NCI-H2171 treated with DMSO at 0.1 percent for 48 hours (cell line): ENCODE measurements at regions not wholly inside any gene's neighbourhood (a gene's known extent, or its start where the extent isn't known, plus 50 kb on each side); places are given as distances from the start of the nearest gene placed in this dataset.
"Not testable (repeated sequence)": the region's sequence is repeated elsewhere in the genome, so short reads cannot be mapped to it uniquely, and the experiment has no call there.

ENCODE experiments used
- DNase-seq: peaks from one replicate; lab custom pipeline; 2025; lab: John Stamatoyannopoulos, UW

GRCh38 chr4:12333083-12333482, 904.4 kb upstream of the HS3ST1 start:
- DNase-seq, result not testable (repeated sequence)

GRCh38 chr4:12324965-12325364, 896.3 kb upstream of the HS3ST1 start:
- no peak for DNase-seq

DNA sequence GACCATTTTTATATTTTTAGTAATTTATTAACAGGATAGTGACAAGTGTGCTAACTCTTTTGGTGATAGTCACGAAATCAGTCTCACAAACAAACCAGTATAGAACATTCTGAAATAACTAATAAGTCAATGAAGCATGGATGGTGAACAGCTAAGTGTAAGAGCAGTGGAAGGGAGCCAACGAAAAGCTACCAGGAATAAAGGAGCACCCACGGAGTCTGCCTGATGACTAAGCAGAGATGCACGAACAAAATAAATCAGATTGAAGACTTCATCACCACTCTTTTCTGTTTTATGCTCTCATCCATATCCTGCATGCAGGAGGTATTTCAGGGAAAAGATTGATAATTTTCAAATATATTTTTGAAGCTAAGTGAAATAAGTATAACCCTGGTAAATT, 891.1 kb upstream of the HS3ST1 start:
- no peak for DNase-seq

GRCh38 chr4:12304905-12305304, 876.2 kb upstream of the HS3ST1 start:
- DNase-seq, result no peak

DNA sequence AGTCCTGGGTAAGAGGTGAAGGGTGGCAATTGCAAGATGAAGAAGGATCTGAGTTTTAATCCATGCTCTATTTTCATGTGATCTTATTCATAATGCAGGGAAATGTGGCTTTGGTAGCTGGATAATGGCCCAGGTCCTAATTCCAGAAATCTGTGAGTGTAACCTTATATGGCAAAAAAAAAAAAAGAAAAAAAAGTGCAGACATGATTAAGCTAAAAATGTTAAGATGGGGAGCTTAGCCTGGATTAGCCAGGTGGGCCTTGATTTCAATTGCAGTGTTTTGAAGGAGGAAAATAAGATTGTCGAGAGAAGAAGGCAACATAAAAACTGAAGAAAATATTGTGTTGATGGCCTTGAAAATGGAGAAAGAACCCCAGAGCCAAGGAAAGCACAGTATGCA, 867.7 kb upstream of the HS3ST1 start:
- DNase-seq, result no peak

DNA sequence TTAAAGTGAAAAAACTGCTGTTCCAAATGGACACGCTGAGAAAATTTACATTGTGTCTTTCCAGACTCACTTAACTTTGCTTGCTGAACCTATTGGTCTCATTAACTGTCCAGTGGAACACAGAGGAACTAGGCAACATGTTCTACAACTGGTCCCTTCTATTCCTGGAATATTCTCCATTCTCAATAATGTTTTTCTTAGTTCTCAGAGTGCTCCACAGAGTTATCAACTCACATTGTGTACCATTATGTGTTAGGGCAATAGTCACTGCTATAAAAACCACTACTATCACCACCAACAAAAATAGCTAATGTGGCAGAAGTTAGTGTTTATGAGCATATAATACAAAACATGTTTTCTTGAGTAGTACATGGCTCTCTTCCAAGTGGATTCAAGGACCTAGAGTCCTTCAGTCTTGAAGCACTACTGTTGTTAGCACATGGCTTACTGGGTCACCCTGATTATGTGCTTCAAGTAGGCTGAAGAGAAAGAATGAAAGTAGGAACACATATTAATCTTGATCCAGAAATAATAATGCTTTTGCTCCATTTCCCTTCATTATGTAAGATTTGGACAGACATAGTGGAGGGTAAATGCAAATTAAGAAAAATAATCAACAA, 865.3 kb upstream of the HS3ST1 start:
- no peak for DNase-seq

DNA sequence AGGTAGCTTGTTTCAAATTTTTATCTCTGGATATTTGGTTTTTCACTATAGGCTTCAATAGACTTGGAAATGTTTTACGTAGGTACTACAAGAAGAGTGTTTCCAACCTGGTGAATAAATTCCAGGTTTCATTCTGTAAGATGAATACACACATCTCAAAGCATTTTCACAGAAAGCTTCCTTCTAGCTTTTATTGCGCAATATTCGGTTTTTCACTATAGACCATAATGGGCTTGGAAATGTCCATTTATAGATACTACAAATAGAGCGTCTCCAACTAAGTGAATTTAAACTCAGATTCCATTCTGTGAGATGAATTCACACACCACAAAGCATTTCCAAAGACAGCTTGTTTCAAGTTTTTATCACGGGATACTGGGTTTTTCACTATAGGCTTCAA, 857.7 kb upstream of the HS3ST1 start:
- DNase-seq, result no peak

DNA sequence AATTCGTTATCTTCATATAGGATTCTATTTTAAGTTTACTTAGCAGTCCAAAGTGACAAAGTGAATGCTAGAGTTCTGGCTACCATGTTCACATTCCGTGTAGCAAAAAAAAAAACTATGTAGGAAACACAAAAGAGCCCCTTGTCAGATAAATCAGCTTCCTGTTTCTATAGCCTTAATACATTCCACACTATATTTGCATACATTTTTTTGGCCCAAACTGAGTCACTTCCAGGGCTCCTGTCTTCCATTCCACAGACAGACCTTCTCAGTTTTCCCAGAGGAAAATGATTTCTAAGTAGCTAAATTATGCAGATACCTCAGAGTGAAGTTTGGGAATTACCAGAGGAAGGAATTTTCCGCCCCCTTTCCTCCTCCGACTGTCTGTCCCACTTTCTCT, 841.9 kb upstream of the HS3ST1 start:
- DNase-seq, result no peak

DNA sequence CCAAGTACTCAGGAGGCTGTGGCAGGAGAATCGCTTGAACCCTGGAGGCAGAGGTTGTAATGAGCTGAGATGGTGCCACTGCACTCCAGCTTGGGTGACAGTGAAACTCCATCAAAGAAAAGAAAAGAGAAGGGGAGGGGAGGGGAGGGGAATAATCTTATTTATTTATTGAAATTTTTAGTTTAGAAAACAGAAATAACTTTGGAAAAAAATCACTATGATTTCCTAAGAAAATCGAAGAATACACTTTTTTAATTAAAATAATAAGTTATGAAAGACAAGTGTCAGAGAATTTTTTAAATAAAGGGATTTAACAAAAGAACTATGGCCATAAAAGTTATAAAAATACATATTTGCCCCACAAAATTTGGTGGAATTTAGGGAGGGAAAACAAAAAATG, 836.9 kb upstream of the HS3ST1 start:
- no peak for DNase-seq

GRCh38 chr4:12260453-12260852, 831.8 kb upstream of the HS3ST1 start:
- no peak for DNase-seq

DNA sequence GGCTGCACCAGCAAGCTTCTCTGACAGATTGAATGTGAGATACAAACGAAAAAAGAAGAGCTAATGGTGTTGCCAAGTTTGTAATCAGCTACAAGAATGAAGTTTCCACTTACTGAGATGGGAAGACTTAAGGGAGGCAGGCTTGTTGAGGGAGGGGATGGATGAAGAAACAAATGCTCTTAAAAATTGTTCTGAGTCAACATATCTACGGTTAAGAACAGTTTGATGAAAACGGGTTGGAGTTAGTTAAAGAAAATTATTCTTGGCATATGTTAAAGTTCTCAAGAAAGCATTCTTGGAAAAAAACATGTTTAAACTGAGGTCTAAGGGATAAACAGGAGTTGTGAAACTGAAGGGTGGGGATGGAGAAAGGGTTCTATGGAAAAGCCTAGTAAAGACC, 816.3 kb upstream of the HS3ST1 start:
- no peak for DNase-seq

GRCh38 chr4:12242354-12242753, 813.7 kb upstream of the HS3ST1 start:
- no peak for DNase-seq

GRCh38 chr4:12239897-12240636, 811.4 kb upstream of the HS3ST1 start:
- DNase-seq, result no peak

DNA sequence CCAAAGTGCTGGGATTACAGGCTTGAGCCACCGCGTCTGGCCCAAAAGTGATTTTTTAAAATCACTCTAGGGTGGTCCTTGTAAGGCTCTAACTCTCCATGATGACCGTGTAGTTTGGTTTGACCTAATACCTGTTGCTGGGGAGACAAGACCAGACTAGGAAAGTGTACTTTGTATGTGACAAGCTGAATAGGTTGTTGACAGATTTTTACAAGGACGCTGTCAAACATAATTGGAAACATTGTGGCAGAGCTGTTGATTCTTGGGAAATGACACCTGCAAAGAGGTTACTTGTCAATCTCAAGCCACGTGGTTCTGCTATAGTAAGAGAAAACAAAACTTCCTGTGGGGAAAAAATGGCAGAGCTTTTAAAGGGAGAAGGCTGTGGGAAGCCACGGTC, 802.4 kb upstream of the HS3ST1 start:
- no peak for DNase-seq

- no peak for DNase-seq
Measured at GRCh38 chr4:12221031-12221430, 792.3 kb upstream of the HS3ST1 start.

DNA sequence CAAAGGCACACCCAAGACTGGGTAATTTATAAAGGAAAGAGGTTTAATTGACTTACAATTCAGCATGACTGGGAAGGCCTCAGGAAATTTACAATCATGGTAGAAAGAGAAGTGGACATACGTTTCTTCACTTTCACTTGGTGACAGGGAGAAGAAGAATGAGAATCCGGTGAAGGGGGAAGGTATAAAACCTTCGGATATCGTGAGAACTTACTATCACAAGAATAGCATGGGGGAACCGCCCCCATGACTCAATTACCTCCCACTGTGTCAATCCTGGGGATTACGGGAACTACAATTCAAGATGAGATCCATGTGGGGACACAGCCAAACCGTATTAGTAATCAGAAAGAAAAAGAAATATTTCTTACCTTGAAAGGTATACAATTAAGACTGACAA, 782.9 kb upstream of the HS3ST1 start:
- DNase-seq, result no peak

DNA sequence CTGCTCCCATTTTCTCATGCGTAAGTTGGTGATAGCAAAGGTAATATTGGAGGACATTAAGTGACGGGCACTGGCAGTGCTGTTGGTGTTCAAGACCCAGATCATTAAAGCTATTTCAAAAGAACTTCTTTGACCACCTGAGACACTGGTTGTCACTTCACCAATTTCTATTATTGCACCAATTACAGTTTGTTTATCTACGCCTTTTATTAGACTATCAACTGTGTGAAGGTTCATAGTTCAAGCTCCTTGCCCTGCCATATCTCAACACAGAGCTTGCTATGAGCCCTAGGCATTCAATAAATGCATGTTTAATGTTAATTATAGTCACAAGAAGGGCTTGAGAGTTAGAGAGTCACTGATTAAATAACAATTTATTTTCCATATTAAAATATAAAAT, 778.7 kb upstream of the HS3ST1 start:
- no peak for DNase-seq

- no peak for DNase-seq
Measured at GRCh38 chr4:12206091-12206490, 777.4 kb upstream of the HS3ST1 start.

DNA sequence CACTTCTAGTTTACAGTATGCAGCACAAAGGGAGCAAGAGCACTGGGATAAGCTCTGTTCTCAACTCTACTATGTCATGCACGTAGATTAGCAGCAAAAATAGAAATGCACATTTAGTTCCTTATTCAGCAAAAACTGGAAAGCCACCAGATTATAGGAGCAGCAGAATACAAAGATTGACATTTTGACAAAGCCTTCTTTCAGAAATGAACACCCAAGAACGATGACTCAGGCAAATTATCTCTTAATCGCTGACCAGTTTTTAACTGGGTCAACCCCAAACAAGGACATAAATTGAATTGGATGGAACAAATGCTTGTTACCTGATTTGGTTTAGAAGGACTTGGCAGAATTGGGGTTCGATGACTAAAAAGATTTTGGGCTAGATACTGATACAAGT, 775.3 kb upstream of the HS3ST1 start:
- DNase-seq, result no peak

DNA sequence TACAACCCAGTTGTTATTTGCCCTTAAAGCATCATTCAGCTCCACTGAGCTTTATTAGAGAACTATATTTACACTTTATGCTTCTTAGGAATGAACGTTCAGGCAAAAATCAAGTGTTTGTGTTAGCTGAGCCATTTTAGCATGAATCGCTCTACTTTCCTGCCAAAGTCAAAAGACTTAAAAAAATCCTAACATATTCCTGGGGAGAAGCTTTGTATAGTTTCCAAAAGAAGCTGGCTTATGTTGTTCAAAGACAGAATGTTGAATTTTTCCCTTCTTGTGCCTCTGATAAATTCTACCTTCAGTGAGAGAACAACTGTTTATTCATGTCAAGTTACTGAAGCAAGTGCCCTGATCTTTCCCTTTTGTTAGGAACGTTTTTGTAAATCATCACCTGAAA, 771.5 kb upstream of the HS3ST1 start:
- no peak for DNase-seq

DNA sequence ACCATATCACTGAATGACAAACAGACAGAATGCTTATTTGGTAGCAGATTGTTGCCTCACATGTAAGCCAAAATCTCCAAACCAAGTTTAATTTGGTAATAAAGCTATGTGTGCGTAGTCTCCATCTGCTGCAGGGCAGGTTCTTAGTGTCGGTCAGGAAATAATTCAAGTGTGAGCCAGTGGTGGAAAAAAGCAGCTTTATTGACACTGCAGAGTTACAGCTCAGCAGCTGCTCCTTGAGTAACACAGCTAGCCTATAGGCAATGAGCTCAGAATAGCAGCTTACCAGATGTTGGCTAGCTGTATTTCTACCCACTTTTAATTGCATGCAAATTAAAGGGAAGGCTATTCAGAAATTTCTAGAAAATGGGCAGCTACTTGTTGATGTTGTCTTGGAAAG, 757.8 kb upstream of the HS3ST1 start:
- no peak for DNase-seq

GRCh38 chr4:12178614-12179610, 750.2 kb upstream of the HS3ST1 start:
- no peak for DNase-seq

DNA sequence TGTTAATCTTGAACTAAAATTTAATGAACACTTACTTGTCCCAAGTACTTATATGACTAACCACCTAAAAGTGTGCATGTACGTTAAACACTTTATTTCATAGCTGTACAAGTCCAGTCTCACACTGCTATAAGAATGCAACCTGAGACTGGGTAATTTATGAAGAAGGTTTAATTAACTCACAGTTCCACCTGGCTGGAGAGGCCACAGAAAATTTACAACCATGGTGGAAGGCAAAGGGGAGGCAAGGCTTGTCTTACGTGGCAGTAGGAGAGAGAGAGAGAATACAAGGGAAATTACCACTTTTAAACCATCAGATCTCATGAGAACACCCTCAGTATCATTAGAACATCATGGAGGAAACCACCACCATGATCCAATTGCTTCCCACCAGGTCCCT, 748.7 kb upstream of the HS3ST1 start:
- no peak for DNase-seq
